ENCODE measurements at regions not wholly inside any gene's neighbourhood (a gene's known extent, or its start where the extent isn't known, plus 50 kb on each side); places are given as distances from the start of the nearest gene placed in this dataset.
"Not testable (repeated sequence)": the region's sequence is repeated elsewhere in the genome, so short reads cannot be mapped to it uniquely, and the experiment has no call there.

DNA sequence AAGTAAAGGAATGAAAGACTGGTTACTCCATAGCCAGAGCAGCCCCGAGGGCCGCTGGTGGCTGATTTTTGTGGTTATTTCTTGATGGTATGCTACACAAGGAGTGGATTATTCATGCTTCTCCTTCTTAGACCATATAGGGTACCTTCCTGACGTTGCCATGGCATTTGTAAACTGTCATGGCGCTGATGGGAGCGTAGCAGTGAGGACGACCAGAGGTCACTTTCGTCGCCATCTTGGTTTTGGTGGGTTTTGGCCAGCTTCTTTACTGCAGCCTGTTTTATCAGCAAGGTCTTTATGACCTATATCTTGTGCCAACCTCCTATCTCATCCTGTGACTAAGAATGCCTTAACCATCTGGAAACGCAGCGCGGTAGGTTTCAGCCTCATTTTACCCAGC, 1187.6 kb upstream of the AUTS2 start:
- TF ChIP-seq, protein P1, sequence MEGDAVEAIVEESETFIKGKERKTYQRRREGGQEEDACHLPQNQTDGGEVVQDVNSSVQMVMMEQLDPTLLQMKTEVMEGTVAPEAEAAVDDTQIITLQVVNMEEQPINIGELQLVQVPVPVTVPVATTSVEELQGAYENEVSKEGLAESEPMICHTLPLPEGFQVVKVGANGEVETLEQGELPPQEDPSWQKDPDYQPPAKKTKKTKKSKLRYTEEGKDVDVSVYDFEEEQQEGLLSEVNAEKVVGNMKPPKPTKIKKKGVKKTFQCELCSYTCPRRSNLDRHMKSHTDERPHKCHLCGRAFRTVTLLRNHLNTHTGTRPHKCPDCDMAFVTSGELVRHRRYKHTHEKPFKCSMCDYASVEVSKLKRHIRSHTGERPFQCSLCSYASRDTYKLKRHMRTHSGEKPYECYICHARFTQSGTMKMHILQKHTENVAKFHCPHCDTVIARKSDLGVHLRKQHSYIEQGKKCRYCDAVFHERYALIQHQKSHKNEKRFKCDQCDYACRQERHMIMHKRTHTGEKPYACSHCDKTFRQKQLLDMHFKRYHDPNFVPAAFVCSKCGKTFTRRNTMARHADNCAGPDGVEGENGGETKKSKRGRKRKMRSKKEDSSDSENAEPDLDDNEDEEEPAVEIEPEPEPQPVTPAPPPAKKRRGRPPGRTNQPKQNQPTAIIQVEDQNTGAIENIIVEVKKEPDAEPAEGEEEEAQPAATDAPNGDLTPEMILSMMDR (conservative IDR thresholded peaks at IDR 0.05): not testable (repeated sequence)
- TF ChIP-seq ZFX (IDR thresholded peaks at IDR 0.05): not testable (repeated sequence)

All from C4-2B (cell line).